HG03439 (cell line): ENCODE measurements at regions not wholly inside any gene's neighbourhood (a gene's known extent, or its start where the extent isn't known, plus 50 kb on each side); places are given as distances from the start of the nearest gene placed in this dataset.

Source experiments
- ATAC-seq: cut with Tn5 transposase; IDR thresholded peaks from one replicate; pipeline ENCODE4 v1.9.1; 2021; ENCODE audit warnings: mild to moderate bottlenecking, moderate library complexity; ENCODE audit not compliant: unreplicated experiment

GRCh38 chr11:71103266-71103665 lies 149.1 kb downstream of the SHANK2 start:
- no peak for ATAC-seq

- no peak for ATAC-seq
Measured at GRCh38 chr11:71102251-71102995, 150.0 kb downstream of the SHANK2 start.

- ATAC-seq: no peak
Measured at GRCh38 chr11:71101606-71102005, 150.8 kb downstream of the SHANK2 start.

GRCh38 chr11:71101046-71101445 lies 151.3 kb downstream of the SHANK2 start:
- no peak for ATAC-seq

DNA sequence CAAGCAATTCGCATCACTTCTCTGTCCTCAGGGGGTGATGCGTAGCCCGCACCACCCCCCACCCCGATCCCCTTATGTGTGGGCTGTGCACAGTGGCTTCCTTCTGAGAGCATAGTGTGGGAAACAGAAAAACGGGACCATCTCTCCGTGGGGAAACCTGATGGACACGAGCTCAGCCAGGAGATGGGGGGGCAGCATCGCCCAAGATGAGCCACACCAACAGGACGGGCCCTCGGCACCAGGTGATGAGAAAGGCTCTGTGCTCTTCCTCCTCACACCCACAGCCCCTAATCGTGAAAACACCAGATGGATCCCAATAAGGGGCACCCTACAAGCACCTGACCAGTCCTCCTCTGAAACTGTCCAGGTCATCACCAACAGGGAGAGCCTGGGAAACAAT lies 153.6 kb downstream of the SHANK2 start:
- no peak for ATAC-seq

- no peak for ATAC-seq
Measured at GRCh38 chr11:71097506-71098240, 154.7 kb downstream of the SHANK2 start.

DNA sequence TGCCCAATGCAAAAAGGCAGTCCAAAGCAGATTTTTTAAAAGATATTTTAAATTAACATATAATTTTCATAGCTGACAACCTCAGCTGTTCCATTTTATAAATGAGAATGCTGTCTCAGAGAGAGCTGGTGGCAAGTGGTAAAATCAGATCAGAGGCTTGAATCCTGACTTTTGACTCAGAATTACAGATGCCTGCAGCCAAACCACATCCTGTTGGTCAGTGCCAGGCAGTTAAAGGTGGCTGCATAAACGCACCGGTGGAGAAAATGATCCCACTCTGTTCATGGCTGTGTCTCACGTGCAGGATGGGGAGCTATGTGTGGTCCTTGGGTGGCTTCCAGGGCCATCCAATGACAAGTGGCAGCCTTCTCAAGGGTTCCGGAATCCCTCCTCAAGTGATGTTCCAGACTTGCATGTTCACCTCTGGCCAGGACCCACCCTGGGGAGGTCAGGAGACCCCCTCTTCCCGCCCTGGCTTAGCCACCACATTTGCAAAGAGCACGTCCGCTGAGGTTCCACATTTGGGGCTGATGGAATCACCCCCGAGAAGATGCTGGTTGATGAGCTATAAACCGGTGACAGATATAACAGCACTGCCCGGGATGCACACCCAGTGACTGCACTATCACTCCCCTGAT lies 155.5 kb downstream of the SHANK2 start:
- no peak for ATAC-seq

DNA sequence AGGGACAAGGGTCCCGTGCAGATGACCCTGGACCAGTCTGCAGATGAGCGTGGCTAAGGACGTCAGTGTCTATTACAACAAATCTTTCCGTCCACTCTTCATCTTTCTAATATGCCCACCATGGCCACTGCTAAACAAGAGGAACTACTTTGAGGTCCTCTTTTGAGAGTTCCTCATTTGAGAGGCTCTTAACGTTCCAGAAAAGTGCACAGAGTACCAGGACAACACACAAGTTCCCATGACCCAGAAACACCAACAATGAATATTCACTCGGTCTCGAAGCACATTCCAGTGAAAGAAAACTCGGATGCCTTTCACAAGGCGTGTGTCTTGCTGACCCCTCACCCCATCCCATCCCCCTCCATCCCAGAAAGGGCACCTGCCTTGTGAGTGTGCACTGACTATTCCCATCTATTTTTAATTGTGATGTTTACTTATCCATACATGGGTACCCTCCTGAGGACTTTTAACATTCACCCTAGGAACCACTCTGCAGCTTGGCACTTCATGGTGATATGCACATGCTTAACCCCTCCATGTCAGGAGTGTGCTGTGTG lies 157.0 kb downstream of the SHANK2 start:
- no peak for ATAC-seq

- ATAC-seq: no peak
Measured at GRCh38 chr11:71094296-71095077, 157.9 kb downstream of the SHANK2 start.

GRCh38 chr11:71093783-71094182 lies 158.6 kb downstream of the SHANK2 start:
- no peak for ATAC-seq

GRCh38 chr11:71091506-71092265 lies 160.7 kb downstream of the SHANK2 start:
- no peak for ATAC-seq

DNA sequence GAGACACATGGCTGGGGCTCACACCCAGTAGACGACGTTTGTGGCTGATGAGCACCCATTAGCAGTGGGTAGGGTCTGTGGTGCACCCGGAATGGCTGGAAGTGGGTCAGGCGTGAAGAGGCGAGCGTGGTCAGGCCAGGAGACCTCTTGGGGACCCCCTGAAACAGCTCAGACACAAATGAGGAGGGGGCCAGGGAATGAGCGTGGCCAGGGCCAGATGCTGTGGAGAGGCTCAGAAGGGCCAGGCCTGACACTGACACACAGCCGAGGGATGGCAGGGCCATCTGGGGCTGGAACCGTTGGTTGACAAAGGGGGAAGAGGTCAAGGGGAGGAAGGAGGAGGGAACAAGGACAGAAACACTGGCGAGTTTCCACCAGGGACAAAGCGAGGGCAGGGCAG lies 162.8 kb downstream of the SHANK2 start:
- no peak for ATAC-seq

- peak; percentile 48 for ATAC-seq
Measured at GRCh38 chr11:71088314-71089215, 163.8 kb downstream of the SHANK2 start.

- no peak for ATAC-seq
Measured at GRCh38 chr11:71086687-71087258, 165.6 kb downstream of the SHANK2 start.

GRCh38 chr11:71084306-71085012 lies 167.9 kb downstream of the SHANK2 start:
- no peak for ATAC-seq

- no peak for ATAC-seq
Measured at GRCh38 chr11:71083105-71083504, 169.3 kb downstream of the SHANK2 start.

DNA sequence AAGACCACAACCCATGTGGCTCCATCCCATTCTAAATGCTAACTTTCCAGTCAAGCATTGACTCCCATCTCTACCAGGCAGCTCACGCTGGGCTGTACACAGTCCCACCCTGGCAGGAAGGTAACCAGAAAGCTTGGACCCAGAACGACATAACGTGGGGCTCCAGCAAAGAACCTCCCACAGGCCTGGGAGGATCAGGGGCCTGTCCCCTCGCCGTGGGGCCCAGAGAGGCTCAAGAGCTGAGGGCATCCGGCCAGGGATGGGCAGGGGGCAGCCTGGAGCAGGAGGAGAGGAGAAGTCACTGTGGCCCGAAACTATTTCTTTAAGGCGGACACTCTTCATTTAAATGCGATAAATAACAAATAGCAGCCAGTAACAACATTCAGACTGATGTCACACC lies 169.9 kb downstream of the SHANK2 start:
- no peak for ATAC-seq

DNA sequence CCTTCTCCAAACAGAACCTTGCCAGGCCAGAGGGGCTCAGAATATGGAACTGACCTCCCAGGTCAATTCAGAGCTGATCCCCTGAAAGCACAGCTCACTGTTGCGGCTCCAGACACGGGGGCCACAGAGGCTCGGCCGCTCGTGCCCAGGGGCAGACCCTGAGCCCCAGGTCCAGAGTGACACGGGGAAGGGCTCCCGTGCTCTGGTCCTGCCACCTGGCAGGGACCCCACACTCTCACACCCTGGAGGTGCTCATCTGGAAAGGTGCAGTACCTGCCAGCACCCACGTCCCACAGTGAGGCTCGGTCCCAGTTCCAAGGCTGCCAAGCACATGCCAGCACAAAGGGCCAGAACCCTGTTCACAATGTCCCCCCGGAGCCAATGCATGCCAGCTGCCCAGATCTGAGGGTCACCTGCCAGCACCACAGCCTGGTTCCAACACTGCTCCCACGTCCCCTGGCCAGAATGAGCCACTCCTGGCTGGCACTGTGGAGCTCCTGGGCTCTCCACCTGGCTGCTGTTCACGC lies 170.6 kb downstream of the SHANK2 start:
- ATAC-seq: no peak
